Stimulated activated CD8-positive, alpha-beta memory T cell treated with anti-CD3 and anti-CD28 coated beads, Interleukin-15, amount 100 ng/mL, for 48 hours (primary cell): ENCODE measurements at regions not wholly inside any gene's neighbourhood (a gene's known extent, or its start where the extent isn't known, plus 50 kb on each side); places are given as distances from the start of the nearest gene placed in this dataset.

Experiments used
- DNase-seq, 2 donors: peaks; one replicate each; pipeline ENCODE4 v3.0.0-alpha.2; 2020; ENCODE audit warnings: low read depth in 2 of 2

DNA sequence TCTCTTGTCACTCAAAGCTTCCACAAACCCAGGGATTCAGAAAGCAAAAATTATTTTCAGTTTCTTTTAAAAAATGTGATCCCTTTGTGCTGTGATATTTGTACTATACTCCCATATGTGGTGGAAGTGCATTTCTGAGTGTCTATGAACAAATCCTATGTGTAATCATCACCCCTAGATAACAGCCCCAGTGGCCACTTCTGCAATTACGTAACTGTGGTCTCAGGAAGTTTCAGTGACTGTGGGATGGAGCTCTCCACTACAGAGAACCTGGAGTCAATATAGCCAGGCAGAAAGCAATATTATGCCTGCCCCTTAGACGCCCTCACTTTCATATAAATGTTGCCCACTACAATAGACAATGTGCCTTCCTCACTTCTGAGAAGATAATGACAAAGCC lies 1101.7 kb upstream of the GHITM start:
- no peak for DNase-seq

DNA sequence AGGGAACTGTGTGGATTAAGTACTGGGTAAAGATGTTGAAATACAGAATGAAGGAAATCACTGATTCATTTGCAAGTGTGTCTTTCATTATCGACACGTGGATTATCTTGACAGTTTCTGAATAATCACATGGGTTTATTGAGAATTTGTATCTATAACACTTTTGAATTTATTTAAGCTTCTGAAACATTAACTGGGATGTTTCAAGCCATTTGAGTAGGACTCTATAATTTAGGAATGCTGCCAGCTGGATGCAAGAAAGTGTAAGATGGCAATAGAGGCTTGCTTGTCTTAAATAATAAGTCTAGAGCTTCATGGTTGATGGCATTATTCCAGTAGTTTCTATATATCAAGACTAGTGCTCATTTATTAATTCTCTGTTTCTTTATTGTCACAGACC lies 1100.7 kb upstream of the GHITM start:
- no peak for DNase-seq

DNA sequence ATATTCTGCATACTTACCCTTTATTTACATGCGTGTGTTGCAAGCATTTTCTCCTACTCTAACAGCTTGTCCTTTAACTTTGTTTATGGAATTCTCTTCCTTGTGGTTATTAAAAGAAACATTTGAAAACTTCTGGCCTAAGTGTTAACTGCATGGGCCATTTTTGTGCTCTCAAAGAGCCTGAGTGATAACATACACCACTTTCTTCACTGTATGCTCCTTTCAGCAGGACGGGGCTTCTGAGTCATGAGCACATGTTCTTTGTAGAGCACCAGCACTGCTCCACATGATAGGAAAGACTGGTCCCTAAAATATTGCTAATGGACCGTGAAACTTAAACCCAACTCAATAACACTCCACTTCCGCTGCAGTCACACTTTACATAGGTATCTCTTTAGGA lies 1093.6 kb upstream of the GHITM start:
- no peak for DNase-seq

DNA sequence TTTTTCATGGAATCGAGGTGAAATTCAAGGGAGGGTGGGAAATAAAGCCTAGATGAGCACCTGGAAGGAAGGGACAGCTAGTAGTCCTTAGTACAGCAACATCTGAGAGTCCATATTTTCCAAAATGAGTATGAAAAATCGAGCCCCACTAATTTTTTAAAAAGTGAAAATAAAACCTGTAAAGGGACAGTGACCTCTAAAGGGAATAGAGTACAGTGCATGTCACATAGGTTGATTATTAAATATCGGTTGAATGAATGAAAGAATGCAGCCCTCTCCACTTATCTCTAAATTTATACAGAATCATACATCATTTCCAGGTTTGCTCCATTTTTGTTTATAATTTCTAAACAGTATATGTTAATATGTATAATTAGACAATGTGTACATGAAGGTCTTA lies 1088.5 kb upstream of the GHITM start:
- DNase-seq, result no peak

DNA sequence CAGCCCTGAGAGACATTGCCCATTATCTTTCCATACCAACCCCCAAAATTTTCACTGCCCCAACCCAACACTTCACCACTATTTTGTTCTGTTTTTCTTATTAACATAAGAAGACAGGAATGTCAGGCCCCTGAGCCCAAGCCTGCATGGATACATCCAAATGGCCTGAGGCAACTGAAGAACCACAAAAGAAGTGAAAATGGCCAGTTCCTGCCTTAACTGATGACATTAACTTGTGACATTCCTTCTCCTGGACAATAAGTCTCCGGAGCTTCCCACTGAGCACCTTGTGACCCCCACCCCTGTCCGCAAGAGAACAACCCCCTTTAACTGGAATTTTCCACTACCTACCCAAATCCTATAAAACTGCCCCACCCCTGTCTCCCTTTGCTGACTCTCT lies 1076.4 kb upstream of the GHITM start:
- no peak for DNase-seq

DNA sequence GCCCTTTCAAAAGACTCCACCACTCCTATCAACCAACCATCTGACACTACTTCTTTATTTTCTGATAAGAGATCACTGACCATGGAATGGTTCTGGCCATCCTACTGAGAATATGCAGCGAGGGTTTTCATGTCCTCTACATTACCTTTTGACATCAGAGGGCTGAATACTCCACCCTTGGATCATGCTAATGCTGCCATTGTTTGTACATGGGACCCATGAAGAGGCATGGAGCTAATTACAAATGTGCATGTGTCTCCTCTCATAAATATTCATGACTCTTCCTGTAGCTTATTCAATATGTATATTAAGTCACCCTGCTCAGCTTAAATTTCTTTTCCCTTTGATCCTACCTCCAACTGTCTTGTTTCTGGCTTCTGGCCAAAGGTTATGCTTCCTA lies 1065.8 kb upstream of the GHITM start:
- DNase-seq, result no peak

DNA sequence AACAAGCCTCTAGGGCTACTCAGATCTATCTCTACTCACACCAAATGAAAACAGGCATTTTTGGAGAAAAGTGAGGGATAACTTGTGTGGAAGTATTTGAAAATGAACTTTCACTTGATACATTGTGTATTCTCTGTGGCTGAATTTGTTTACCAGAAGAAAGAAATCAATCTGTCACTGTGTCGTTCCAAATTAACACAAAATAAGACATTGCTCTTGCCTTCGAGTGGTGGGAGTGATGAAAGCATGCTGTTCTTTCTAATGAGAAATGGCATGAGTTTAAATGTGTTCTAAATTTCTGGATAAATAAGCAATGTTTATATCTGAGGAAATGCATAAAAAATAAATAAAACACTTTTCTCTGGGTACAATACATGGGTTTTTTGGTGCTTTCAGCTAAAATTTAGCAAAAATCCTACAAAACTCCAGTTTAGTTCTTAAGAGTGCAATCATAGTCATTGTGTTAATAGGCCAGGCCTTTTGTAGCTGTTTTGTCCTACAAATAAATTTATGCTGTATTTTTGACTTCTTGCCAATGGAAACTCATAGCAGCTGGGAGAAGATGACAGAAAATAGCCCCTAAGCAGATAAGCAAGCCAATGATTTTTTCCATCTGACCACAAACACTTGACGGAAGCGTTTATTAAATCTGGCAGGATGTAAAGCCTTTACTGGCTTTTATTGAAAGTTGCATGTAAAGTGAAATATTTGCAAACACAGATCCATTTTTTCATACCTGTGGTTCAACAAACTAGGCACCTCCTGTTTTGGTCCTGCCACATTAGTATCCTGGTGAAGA lies 1064.1 kb upstream of the GHITM start:
- no peak for DNase-seq

DNA sequence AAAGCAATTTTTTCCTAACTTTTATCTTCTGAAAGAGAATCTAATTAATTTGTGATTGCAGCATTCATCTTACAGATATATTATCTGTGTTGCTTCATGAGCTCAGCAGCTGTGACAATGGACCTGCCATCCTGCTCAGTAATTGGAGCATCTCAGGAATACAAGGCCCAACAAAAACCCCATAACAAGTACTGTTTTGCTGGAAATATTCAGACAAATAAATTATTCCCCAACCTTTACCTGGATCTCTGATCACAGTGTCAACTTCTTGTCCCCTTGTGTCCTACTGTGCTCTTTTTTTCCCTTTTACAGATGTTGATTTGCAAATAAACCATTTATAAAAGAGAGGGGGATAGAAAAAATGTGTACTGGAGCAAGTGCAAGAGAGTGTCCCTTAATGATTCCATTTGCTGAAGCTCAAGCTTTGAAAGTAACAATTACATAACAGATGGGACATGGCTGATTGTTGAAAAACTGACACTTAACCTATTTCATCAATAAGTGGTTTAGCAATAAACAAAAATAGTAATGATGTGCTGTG lies 1063.4 kb upstream of the GHITM start:
- no peak for DNase-seq

DNA sequence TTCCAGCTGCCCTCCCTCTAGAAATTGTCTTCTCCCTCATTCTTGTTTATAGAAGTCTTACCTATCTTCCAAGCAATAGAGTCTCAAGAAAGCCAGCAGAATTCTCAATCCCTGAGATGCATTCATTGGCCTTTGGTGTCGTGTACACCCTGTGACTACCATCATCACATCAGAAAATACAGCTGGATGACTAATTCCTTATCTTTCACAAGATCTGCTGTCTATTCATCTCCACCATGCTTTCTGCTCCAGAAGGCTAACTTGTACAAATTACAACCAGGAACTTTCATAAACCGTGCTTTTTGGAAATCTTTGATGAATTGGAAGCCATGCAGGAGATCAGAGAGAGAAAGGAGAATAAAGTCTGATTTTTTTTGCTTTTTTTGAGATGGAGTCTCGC lies 1062.9 kb upstream of the GHITM start:
- DNase-seq, result no peak

DNA sequence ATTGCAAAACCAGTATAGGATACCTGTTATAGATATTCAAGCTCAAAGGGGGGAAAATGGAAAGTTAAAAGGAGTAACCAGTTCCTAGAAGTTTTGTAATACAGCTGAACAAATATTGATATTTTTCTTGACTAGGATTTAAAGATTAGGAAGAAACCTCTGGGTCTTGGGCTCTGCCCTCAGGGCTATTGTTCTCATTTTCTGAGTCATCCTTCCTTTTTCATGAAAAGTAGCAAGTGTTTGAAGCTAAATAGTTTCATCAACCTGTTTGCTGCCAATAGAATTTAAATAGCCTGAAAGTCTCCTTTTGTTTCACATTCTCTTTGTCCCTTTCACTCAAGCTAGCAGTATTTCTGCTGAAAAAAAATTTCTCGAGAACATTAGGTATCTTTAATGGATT lies 1061.1 kb upstream of the GHITM start:
- DNase-seq, result no peak

DNA sequence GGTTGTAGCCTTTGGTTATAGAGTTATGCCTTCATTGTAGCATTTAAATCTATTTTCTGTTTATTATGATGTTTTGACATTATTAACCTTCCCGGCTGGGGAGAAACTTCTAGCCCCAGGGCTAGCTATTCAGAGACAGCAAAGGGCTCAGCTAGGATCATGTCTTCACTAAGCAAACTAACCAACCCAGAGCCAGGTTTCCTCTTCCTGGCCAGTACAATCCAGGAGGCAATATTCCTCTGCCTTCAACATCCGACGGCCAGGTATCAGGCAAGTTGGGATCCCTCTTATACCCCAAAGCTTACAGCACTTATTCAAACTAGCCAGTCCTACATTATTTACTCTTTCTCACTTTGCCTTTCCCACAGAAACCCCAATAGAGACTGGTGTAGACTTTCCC lies 1060.7 kb upstream of the GHITM start:
- DNase-seq, result no peak

DNA sequence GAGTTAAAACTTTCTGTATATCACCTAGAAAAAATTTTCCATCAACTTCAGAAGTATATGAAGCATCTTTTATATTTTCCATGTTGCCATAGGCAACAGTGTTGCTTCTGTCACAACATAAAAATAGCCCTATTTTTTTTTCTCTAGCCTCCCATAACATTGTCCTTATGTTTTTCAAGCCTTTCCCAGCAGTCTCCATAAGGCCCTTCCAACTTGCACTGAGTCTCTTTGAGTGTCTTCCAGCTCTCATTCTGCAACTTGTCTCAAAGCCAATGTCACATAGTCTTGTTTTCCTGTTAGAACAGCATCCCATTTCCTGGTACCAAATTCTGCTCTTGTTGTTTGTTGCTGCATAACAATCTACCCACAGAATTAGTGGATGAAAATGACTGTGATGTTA lies 1055.5 kb upstream of the GHITM start:
- DNase-seq, result no peak

DNA sequence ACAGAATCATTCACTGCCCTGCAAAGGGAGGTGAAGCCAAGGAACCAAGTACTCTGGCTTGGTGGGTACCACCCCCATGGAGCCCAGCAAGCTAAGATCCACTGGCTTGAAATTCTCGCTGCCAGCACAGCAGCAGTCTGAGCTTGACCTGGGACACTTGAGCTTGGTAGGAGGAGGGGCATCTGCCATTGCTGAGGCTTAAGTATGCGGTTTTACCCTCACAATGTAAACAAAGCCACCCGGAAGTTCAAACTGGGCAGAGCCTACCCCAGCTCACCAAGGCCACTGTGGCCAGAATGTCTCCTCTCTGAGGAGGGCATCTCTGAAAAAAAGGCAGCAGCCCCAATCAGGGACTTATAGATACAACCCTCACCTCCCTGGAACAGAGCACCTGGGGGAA lies 1050.0 kb upstream of the GHITM start:
- DNase-seq, result no peak

DNA sequence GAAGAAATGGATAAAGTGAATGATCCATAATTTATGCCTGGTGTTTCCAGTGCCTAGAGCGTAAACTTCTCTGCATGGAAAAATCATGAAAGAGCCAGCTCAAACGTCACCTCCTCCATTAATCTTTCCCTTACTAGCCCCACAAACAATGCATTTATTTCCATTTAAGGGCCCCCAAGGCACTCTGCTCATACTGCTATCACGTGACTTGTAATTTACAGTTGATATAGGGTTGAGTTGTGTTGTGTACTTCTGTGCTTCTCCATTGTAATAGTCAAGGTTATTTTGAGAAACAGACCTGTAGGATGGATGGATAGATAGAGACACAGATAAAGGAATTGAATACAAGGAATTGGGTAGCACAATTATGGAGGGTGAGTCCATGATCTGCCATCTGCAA lies 1034.7 kb upstream of the GHITM start:
- DNase-seq, result no peak

DNA sequence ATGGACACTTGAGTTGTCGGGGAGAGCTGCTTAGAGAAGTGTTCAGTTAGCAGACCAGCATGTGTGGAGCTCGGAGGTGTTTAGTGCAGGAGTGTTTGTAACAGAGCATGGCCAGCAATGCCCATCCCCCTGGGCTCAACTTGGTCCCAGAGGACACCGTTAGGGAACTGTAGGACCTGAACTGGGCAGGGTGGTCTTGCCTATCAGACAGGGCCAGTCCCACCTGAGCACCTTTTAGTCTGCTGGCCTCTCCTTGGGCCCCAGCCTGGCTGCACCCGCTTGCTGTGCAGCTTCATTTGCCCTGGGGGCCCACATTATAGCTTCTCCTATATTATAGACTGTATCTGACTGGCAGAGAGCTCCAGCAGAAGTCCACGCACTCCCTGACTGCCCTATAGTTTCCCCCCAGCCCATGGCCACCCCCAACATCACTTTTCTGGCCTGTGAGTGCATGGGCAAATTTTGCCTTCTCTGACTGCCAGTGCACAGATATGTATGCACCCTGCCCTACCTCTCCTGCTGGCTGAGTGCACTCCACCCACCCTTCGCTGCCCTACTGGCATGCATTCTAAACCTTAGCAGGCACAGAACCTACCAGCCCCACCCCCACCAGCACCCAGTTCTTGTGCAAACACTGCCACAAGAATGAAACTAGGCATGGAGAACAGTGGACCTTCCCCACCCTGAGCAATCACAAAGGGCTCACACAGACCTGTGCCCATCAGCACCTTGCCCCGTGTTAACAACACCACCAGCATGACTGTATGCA lies 1030.6 kb upstream of the GHITM start:
- no peak for DNase-seq

DNA sequence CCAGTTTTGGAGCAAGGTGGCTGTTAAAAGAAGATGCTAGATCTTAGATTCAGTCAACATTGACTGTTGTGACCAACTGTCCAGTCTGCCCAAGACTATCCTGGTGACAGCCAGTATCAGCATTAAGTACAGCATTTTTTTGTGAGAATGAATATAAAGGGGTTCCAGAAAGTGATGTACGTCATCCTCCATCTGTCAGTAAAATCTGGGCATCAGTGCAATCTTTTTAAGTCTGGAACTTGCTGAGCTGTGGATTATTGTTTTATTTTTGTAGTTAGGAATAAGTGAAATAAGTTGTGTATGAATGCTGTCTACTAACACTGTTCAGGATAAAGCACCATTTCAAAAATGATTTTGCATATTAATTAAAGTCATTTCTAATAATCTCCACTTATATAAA lies 1020.0 kb upstream of the GHITM start:
- no peak for DNase-seq

DNA sequence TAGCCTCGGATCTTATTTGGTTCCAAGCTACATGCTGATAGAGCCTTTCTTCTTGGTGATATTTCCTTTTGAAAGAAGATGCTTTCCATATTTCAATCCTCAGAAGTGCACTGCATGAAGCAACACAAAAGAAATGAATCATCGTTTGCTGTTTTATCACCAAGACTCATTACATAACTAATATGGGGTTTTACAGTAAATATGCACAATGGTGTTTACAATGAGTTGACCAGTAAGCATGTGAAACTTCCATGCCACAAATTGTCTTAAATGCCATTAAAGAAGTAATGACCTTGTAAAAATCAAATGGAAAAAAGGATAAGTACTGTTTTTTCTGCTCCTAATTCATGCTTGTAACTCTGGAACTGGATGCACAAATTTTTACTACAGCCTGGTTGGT lies 1017.0 kb upstream of the GHITM start:
- DNase-seq, result no peak

DNA sequence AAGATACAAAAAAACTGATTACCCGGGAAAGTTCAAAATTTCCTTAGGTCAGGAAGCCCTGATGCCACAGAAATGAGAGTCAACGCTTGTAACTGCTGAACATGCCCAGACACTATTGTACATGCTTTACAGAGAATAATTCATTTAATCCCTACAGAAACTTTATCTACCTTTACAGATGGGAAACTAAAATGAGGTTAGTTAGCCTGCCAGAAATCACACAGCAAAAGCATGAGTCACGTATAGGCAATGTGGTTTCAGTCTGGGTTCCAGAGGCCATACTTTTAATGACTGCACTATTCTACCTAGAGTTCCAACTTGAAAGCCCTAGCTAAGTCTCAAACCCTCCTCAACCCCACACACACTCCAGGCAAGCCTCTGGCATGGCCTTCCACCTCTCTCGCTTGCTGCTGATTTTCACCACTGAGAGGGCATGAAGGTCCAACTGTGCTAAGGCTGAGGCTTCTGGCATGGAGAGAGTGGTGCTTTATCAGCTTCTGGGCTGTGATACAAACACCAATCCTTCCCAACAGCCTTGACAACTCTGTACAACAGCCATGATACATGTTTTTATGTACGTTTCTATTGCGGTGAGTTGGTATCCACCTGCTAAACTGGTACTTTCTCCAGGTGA lies 1011.2 kb upstream of the GHITM start:
- no peak for DNase-seq

DNA sequence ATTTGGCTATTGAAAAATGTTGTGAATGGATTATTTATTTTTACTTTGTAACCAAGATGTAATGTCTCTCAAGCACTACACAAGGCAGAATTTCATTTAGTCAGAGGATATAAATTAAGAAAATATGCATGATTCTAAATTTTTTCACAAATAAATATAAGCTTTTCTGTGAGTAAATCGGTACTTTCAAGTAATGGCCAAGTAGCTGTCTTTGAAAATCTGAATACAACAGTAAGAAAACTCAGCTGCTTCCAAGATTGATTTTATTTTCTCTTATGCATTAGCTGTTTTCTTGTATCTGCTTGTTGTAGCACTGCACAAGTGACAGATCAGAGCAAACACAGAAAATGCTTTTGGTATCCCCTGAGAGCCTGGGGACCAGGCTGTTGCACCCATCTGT lies 998.5 kb upstream of the GHITM start:
- DNase-seq, result no peak

DNA sequence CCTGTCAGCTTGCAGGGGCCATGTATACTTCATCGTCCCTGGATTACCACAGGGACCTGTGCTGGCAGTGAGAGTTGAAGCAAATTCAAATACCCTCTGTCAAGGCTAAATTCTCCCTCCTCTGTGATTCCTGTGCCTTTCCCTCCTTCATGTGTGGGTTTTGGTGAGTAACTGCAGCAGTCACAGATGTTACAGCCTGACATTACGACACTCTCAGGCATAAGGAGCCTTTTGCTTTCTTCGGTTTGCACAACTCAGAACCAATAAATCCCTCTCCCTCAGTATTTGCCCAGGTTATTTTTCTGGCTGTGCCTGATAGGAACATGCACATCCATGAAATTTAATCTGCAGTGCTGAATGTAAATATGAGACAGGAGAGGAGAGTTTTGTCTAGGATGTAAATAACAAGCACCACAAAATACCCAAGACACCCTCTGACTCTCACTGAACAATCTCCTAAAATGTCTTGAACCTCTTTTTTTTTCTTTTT lies 997.2 kb upstream of the GHITM start:
- DNase-seq, result no peak

DNA sequence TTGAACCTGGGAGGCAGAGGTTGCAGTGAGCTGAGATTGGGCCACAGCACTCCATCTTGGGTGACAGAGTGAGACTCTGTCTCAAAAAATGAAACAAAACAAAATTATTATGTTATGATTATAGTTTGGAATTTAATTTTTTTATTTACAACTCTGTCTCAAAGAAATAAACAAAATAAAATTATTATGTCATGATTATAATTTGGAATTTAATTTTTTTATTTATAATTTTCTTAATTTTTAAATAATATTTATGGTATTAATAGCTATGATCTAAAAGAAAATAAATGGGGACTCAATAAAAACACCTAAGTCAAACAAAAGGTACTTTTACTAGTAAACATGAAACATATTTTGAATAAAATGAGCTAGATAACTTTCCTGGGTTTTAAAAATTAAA lies 994.8 kb upstream of the GHITM start:
- DNase-seq, result no peak

DNA sequence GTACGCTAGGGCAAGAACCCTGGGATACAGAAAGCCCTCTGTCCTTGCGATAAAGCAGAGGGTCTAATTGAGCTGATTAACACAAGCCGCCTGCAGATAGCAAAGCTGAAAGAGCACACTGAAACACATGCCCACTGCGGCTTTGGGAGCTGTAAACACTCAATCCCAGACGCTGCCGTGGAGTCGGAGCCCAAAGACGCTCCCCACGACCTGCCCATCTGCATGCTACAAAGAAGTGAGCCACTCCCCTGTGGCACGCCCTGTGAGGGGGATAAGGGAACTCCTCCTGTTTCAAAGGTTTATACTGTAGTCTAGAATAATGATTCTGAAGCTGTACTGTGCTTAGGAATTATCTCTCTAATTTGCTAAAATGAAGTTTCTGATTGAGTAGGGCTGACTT lies 985.6 kb upstream of the GHITM start:
- no peak for DNase-seq

DNA sequence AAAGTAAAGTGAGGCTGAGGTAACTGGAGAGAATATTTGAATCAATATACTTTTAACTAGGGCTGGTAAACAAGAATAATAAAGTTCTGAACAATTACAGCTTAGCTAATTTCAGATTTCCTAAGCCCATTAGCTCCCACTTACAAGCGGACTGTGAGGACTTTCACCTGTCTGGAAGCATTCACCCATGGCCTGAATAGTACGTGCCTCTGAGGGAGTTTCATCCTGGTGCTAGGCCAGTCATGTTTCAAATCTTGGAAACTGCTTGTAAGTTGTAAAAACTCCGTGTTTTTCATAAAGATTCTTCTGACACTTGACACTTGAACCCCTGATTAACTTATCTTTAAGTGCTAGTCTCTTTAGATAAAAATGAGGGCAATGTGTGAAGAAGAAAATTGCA lies 975.2 kb upstream of the GHITM start:
- no peak for DNase-seq
